H9 (cell line): ENCODE measurements at regions not wholly inside any gene's neighbourhood (a gene's known extent, or its start where the extent isn't known, plus 50 kb on each side); places are given as distances from the start of the nearest gene placed in this dataset.

Experiments
- DNase-seq: peaks from one replicate; pipeline ENCODE4 v3.0.0-alpha.2; 2017
- H2AFZ ChIP-seq: one replicate; pipeline ENCODE4 v1.6.1; 2013; ENCODE audit warnings: mild to moderate bottlenecking, low read length, control low read depth, moderate library complexity
- H2AK5ac ChIP-seq: 2 replicates; pipeline ENCODE4 v1.6.1; 2013; ENCODE audit warnings: low read length, control low read depth, mixed read lengths; ENCODE audit not compliant: insufficient read length
- H2BK120ac ChIP-seq: one replicate; pipeline ENCODE4 v1.6.1; 2013; ENCODE audit warnings: low read depth, mild to moderate bottlenecking, low read length, control low read depth, inconsistent platforms; ENCODE audit not compliant: poor library complexity, severe bottlenecking
- H2BK12ac ChIP-seq: 2 replicates; pipeline ENCODE4 v1.6.1; 2013; ENCODE audit warnings: low read length, control low read depth, mixed read lengths, low read depth; ENCODE audit not compliant: insufficient read length
- H2BK15ac ChIP-seq: 2 replicates; pipeline ENCODE4 v1.6.1; 2013; ENCODE audit warnings: low read depth, low read length, control low read depth
- H2BK20ac ChIP-seq: one replicate; pipeline ENCODE4 v1.6.1; 2013; ENCODE audit warnings: low read depth, mild to moderate bottlenecking, low read length, control low read depth, inconsistent platforms; ENCODE audit not compliant: poor library complexity, severe bottlenecking
- H2BK5ac ChIP-seq: 2 replicates; pipeline ENCODE4 v1.6.1; 2013; ENCODE audit warnings: low read length, control low read depth, mixed read lengths; ENCODE audit not compliant: insufficient read length
- H3K14ac ChIP-seq: 2 replicates; pipeline ENCODE4 v1.6.1; 2013; ENCODE audit warnings: low read length, control low read depth; ENCODE audit not compliant: insufficient read depth
- H3K18ac ChIP-seq: 2 replicates; pipeline ENCODE4 v1.6.1; 2013; ENCODE audit warnings: low read depth, mild to moderate bottlenecking, mixed read lengths, low read length, control low read depth; ENCODE audit not compliant: insufficient read length
- H3K23ac ChIP-seq: 2 replicates; pipeline ENCODE4 v1.6.1; 2013; ENCODE audit warnings: low read length, control low read depth, mixed read lengths, low read depth; ENCODE audit not compliant: insufficient read length
- H3K23me2 ChIP-seq: 2 replicates; pipeline ENCODE4 v1.6.1; 2013; ENCODE audit warnings: low read depth, mild to moderate bottlenecking, mixed read lengths, low read length, control low read depth; ENCODE audit not compliant: insufficient read length, poor library complexity, severe bottlenecking
- H3K27ac ChIP-seq: 2 replicates; pipeline ENCODE4 v1.5.1; 2013; ENCODE audit warnings: low read length, control low read depth, mixed read lengths, low read depth; ENCODE audit not compliant: insufficient read length
- H3K27me3 ChIP-seq: 2 replicates; pipeline ENCODE4 v1.6.1; 2013; ENCODE audit warnings: low read length, control low read depth, inconsistent platforms; ENCODE audit not compliant: insufficient read depth
- H3K4ac ChIP-seq: 2 replicates; pipeline ENCODE4 v1.6.1; 2013; ENCODE audit warnings: low read depth, mild to moderate bottlenecking, control low read depth, inconsistent platforms, low read length, moderate library complexity
- H3K4me1 ChIP-seq: 2 replicates; pipeline ENCODE4 v1.6.1; 2013; ENCODE audit warnings: low read length, control low read depth, inconsistent platforms; ENCODE audit not compliant: insufficient read depth
- H3K4me2 ChIP-seq: 2 replicates; pipeline ENCODE4 v1.6.1; 2013; ENCODE audit warnings: low read length, control low read depth, mixed read lengths; ENCODE audit not compliant: insufficient read length, insufficient read depth
- H3K56ac ChIP-seq: 2 replicates; pipeline ENCODE4 v1.6.1; 2013; ENCODE audit warnings: low read depth, mild to moderate bottlenecking, mixed read lengths, low read length, control low read depth; ENCODE audit not compliant: insufficient read length
- H3K79me1 ChIP-seq: 2 replicates; pipeline ENCODE4 v1.6.1; 2013; ENCODE audit warnings: low read depth, mild to moderate bottlenecking, moderate library complexity, low read length, control low read depth, inconsistent platforms; ENCODE audit not compliant: insufficient read depth, poor library complexity, severe bottlenecking
- H3K79me2 ChIP-seq: 2 replicates; pipeline ENCODE4 v1.6.1; 2013; ENCODE audit warnings: low read length, control low read depth, inconsistent platforms; ENCODE audit not compliant: insufficient read depth
- H3K9ac ChIP-seq: 2 replicates; pipeline ENCODE4 v1.6.1; 2013; ENCODE audit warnings: low read length, control low read depth, mixed read lengths; ENCODE audit not compliant: insufficient read length; ENCODE audit errors: extremely low read depth
- H3K9me3 ChIP-seq: one replicate; pipeline ENCODE4 v1.6.1; 2013; ENCODE audit warnings: low read depth, low read length, inconsistent platforms; ENCODE audit not compliant: control insufficient read depth
- H3T11ph ChIP-seq: one replicate; pipeline ENCODE4 v1.6.1; 2013; ENCODE audit warnings: mild to moderate bottlenecking, low read length, control low read depth, inconsistent platforms
- H4K20me1 ChIP-seq: one replicate; pipeline ENCODE4 v1.6.1; 2013; ENCODE audit not compliant: control insufficient read depth, insufficient read length, insufficient read depth
- H4K5ac ChIP-seq: 2 replicates; pipeline ENCODE4 v1.6.1; 2013; ENCODE audit warnings: low read depth, mild to moderate bottlenecking, mixed read lengths, low read length, control low read depth; ENCODE audit not compliant: insufficient read length
- H4K8ac ChIP-seq: replicated peaks from 2 replicates; pipeline ENCODE4 v1.6.1; 2013; ENCODE audit warnings: low read length, control low read depth, mixed read lengths, low read depth; ENCODE audit not compliant: insufficient read length
- H4K91ac ChIP-seq: 2 replicates; pipeline ENCODE4 v1.6.1; 2013; ENCODE audit warnings: low read depth, mild to moderate bottlenecking, moderate library complexity, mixed read lengths, low read length, control low read depth; ENCODE audit not compliant: insufficient read length
- H3K27ac Mint-ChIP-seq, 3 experiments: 2 replicates in 2 of 3; 3 replicates in 1 of 3; pipeline ENCODE4 v1.8.0; 2020 to 2021; ENCODE audit warnings: mixed read lengths in 3 of 3, mild to moderate bottlenecking in 1 of 3, moderate library complexity in 1 of 3
- H3K27me3 Mint-ChIP-seq: 2 replicates; pipeline ENCODE4 v1.8.0; 2021; ENCODE audit warnings: low read depth, mild to moderate bottlenecking, moderate library complexity, mixed read lengths
- H3K36me3 Mint-ChIP-seq, 3 experiments: 2 replicates in 2 of 3; 3 replicates in 1 of 3; pipeline ENCODE4 v1.8.0; 2020 to 2021; ENCODE audit warnings: low read depth in 3 of 3, mixed read lengths in 3 of 3; ENCODE audit not compliant: insufficient read depth in 1 of 3
- H3K4me1 Mint-ChIP-seq, 2 experiments: 2 replicates each; pipeline ENCODE4 v1.8.0; 2020; ENCODE audit warnings: mixed read lengths in 2 of 2
- H3K4me3 Mint-ChIP-seq, 2 experiments: 2 replicates in 1 of 2; 3 replicates in 1 of 2; pipeline ENCODE4 v1.8.0; 2020 to 2021; ENCODE audit warnings: mild to moderate bottlenecking in 2 of 2, mixed read lengths in 2 of 2, moderate library complexity in 1 of 2
- H3K9me3 Mint-ChIP-seq, 2 experiments: 2 replicates in 1 of 2; 3 replicates in 1 of 2; pipeline ENCODE4 v1.8.0; 2020; ENCODE audit warnings: mild to moderate bottlenecking in 2 of 2, mixed read lengths in 2 of 2, moderate library complexity in 1 of 2
- WGBS: extraction: QIAGEN DNeasy Blood & Tissue Kit; methylation state at CpG from one replicate; pipeline ENCODE4 v1.1.7; 2013; ENCODE audit warnings: missing lambda C conversion rate, low lambda C conversion rate, mixed read lengths; ENCODE audit not compliant: insufficient read length; ENCODE audit errors: extremely low coverage; 5-methylcytosine and 5-hydroxymethylcytosine counted together
- TF ChIP-seq, protein P1 (sequence below): fragments of 200-600 bp; sonication (generic); conservative IDR thresholded peaks from 3 replicates; pipeline ENCODE4 v1.8.0; 2021; ENCODE audit warnings: antibody characterized with exemption, mild to moderate bottlenecking

DNA sequence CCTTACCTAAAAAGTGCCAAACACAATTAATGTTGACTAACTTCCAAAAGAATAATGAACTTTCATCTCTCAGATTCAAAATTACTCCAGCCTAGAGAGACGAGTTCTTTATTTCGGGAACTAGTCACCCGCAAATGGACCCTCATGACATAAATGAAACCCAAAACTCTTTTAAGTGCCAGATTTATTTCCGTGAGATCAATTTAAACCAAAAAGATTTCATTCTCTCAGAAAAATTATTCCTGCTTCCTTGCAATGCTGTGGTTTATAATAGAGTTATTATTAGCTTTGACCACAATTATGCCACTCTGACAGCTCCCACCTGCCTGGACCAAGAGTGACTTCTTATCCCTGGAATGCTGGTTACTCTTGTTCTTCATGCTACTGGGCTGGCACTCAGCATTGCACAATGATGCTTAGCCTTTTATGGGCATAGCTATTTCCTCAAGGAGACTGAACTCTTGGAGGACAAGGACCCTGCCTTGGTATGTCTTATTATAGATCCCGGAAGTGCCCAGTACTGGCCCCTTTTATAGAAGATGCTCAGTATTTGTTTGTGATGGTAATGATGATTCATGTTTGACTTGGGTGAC, 183.5 kb downstream of the SNX18 start:
- H2BK20ac ChIP-seq = no peak overlapping the region
- no peaks in the 10 kb centered on the region for H3K79me1 ChIP-seq
- no peak overlapping the region for H2BK12ac ChIP-seq
- no peak overlapping the region for H3K18ac ChIP-seq
- TF ChIP-seq, protein P1, sequence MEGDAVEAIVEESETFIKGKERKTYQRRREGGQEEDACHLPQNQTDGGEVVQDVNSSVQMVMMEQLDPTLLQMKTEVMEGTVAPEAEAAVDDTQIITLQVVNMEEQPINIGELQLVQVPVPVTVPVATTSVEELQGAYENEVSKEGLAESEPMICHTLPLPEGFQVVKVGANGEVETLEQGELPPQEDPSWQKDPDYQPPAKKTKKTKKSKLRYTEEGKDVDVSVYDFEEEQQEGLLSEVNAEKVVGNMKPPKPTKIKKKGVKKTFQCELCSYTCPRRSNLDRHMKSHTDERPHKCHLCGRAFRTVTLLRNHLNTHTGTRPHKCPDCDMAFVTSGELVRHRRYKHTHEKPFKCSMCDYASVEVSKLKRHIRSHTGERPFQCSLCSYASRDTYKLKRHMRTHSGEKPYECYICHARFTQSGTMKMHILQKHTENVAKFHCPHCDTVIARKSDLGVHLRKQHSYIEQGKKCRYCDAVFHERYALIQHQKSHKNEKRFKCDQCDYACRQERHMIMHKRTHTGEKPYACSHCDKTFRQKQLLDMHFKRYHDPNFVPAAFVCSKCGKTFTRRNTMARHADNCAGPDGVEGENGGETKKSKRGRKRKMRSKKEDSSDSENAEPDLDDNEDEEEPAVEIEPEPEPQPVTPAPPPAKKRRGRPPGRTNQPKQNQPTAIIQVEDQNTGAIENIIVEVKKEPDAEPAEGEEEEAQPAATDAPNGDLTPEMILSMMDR = no peak
- H3K4me2 ChIP-seq = no peak overlapping the region
- Mint-ChIP-seq H3K27ac (no peak overlapping the region), H3K27me3 (peaks cover 20% of the 10 kb centered on the region), H3K4me1 (peaks cover 10 to 11% of the 10 kb centered on the region in 2 experiments), H3K36me3 (no peaks in the 10 kb centered on the region), H3K4me3 (no peak overlapping the region), H3K9me3 (no peaks in the 10 kb centered on the region)
- no peaks in the 10 kb centered on the region for H4K20me1 ChIP-seq
- H2AK5ac ChIP-seq = no peak overlapping the region
- no peak overlapping the region for H2BK15ac ChIP-seq
- H4K8ac ChIP-seq = no peak overlapping the region
- no peak overlapping the region for H2AFZ ChIP-seq
- no peaks in the 10 kb centered on the region for H3K9me3 ChIP-seq
- no peaks in the 10 kb centered on the region; the same call in none of the 2 replicates for H3K4me1 ChIP-seq
- H3K56ac ChIP-seq = no peak overlapping the region
- no peak overlapping the region for H2BK120ac ChIP-seq
- H2BK5ac ChIP-seq = no peak overlapping the region
- no CpG with 5 or more reads among the region's 5 CpGs for WGBS
- H3K23ac ChIP-seq = no peak overlapping the region
- H4K5ac ChIP-seq = no peak overlapping the region
- no peak overlapping the region for H4K91ac ChIP-seq
- H3K27ac ChIP-seq = no peak overlapping the region
- H3K79me2 ChIP-seq = no peaks in the 10 kb centered on the region
- H3T11ph ChIP-seq = no peak overlapping the region
- H3K23me2 ChIP-seq = no peaks in the 10 kb centered on the region
- no peaks in the 10 kb centered on the region for H3K27me3 ChIP-seq
- H3K4ac ChIP-seq = no peak overlapping the region
- no peak overlapping the region for H3K9ac ChIP-seq
- no peak overlapping the region for H3K14ac ChIP-seq
- no peak for DNase-seq
